ENCODE measurements at regions not wholly inside any gene's neighbourhood (a gene's known extent, or its start where the extent isn't known, plus 50 kb on each side); places are given as distances from the start of the nearest gene placed in this dataset.
"Not testable (repeated sequence)": the region's sequence is repeated elsewhere in the genome, so short reads cannot be mapped to it uniquely, and the experiment has no call there.

DNA sequence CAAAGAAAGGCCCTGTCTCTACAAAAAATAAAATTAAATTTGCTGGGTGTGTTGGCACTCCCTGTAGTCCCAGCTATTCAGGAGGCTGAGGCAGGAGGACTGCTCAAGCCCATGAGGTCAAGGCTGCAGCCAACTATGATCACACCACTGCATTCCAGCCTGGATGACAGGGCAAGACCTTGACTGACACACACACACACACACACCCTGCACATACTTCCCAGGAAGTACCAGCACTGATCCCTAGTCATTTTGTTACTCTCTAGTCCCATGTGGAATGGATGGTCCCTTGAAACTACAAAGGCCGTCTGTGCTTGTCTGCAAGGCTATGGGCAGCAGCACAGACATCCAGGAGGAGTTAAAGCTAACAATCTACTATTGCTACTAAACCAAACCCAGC is 59.7 kb upstream of the CYP2D6 start:
- Mint-ChIP-seq H3K4me3 (no peak overlapping the region), H3K4me1 (peaks cover 70% of the 10 kb centered on the region), H3K9me3 (no peaks in the 10 kb centered on the region), H3K36me3 (ENCODE audit: low read depth) (peaks cover 18% of the 10 kb centered on the region), H3K27me3 (no peaks in the 10 kb centered on the region), H3K27ac (peak overlapping the region; percentile 55)
- ATAC-seq (replicated peaks): no peak

DNA sequence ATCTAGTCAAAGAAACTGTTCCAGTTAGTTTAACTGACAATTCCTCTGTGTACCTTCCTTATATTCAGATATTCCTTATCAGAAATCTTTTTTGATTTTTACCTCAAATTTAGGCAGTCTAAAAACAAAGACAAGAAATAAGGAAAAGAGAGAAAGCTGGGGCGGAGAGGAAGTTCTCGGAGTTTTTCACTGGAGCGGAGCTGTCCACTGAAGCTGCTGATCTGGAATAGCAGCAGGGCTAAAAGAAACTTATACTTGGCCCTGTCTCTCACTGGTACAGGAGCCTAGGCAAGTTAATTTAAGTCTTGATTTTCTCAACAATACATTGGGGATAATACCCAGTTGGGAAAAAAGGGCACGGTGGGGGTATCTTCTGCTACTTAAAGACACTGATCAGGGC is 59.2 kb upstream of the CYP2D6 start:
- Mint-ChIP-seq H3K4me1 (peaks cover 69% of the 10 kb centered on the region), H3K27me3 (no peaks in the 10 kb centered on the region), H3K9me3 (no peaks in the 10 kb centered on the region), H3K4me3 (no peak overlapping the region), H3K27ac (peak overlapping the region; percentile 55), H3K36me3 (ENCODE audit: low read depth) (peaks cover 18% of the 10 kb centered on the region)
- ATAC-seq (replicated peaks): no peak

DNA sequence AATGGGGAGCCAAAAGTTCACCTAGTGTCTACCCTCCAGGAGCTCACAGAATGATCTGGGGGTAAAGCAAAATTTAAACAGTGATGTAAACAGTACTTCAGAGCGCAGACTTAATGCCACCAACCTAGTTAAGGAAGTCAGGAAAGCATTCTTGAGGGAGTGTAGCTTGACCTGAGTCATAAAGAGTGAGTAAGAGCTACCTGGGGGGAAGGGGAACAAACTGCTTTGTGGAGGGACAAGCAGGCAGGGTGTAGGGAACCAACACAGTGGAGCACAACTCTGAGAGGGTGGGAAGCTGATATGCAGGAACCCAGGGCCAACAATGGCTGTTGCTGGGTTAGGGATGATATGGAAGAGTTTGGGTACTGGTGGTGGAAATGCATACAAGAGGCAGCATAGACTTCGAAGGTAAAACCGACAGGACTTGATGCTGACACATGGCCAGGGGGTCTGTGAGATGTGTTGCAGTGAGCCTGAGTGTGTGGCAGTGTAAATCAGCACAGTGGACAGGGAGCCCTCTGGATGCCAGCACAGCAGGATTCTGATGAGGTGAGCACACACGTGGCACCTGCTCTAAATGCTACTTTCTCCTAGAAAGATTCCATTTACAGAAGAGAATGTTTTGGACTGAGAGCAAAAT is 58.3 kb upstream of the CYP2D6 start:
- H3K4me1 Mint-ChIP-seq: peaks cover 61% of the 10 kb centered on the region
- H3K27me3 Mint-ChIP-seq: no peaks in the 10 kb centered on the region
- peaks cover 18% of the 10 kb centered on the region for H3K36me3 Mint-ChIP-seq (ENCODE audit: low read depth)
- H3K9me3 Mint-ChIP-seq: no peaks in the 10 kb centered on the region
- H3K4me3 Mint-ChIP-seq: peak overlapping the region; percentile 19
- ATAC-seq (replicated peaks): peak; percentile 33
- H3K27ac Mint-ChIP-seq: peak overlapping the region; percentile 78

DNA sequence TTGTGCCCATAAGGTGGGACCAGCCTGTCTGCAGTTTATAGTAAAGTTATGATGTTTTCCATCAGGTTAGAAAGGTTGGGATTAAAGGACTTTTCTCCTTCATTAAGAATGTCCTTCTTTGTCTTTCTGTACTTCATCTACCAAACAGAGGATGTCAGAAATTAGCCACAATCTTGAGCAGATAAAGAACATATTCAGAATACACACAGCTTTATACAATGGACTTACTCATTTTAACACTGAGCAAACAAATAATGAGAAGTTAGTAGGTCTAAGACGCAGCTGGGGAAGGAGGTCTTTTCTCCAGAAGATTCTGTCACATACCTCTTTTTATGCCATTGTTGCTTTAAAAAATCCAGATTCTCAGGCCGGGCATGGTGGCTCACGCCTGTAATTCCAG is 57.0 kb upstream of the CYP2D6 start:
- H3K4me3 Mint-ChIP-seq: no peak overlapping the region
- peaks cover 21% of the 10 kb centered on the region for H3K36me3 Mint-ChIP-seq (ENCODE audit: low read depth)
- ATAC-seq (replicated peaks): no peak
- H3K4me1 Mint-ChIP-seq: peaks cover 58% of the 10 kb centered on the region
- no peaks in the 10 kb centered on the region for H3K9me3 Mint-ChIP-seq
- H3K27me3 Mint-ChIP-seq: no peaks in the 10 kb centered on the region
- no peak overlapping the region for H3K27ac Mint-ChIP-seq

DNA sequence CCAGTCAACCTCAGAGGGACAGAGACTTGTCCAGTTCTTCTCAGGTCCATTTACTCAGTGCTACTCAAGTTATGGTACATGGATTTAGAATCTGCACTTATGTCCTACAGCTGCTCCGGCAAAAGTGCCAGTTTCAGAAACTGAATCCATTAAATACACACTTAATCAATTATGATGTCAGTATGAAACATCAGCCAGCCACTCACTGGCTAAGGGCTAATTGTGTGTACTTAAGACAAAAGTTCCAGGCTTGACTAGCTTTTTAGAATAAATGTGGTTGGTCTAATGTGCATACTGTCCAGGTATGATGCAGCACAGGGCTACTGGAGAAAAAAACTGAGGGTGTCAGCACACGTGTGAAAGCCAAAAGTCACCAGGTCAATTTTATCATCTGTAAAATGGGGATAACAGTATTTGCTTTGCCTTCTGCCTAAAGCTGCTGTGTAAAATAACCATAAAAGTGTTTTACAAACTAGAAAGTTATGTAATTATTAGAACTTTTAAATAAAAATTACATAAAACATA is 55.4 kb upstream of the CYP2D6 start:
- no peaks in the 10 kb centered on the region for H3K9me3 Mint-ChIP-seq
- H3K36me3 Mint-ChIP-seq (ENCODE audit: low read depth): peaks cover 26% of the 10 kb centered on the region
- peak overlapping the region; percentile 72 for H3K4me3 Mint-ChIP-seq

DNA sequence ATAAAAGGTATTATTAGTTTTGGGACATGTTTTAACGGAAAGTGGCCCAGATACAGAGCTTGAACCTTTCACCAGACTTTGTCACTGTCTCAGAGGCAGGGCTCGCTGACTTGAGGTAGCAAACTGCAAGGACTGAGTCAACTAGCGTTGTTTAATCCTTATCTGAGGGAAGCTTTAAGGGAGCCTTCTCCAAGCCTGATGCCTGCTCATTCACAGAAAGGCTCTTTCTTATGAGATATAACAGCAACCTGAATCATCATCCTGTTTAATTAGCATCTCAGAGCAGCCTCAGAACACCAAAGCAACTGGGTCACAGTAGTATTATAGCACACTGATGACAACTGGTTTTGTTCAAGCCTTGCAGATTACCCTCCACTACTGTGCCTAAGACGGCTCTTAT is 54.2 kb upstream of the CYP2D6 start:
- no peaks in the 10 kb centered on the region for H3K27me3 Mint-ChIP-seq
- peak overlapping the region; percentile 71 for H3K27ac Mint-ChIP-seq
- H3K4me3 Mint-ChIP-seq: peak overlapping the region; percentile 72
- no peaks in the 10 kb centered on the region for H3K9me3 Mint-ChIP-seq
- H3K36me3 Mint-ChIP-seq (ENCODE audit: low read depth): peaks cover 33% of the 10 kb centered on the region
- H3K4me1 Mint-ChIP-seq: peaks cover 66% of the 10 kb centered on the region
- ATAC-seq (replicated peaks): peak; percentile 78

More for the DNA sequence above, 55.4 kb upstream of the CYP2D6 start:
- H3K27me3 Mint-ChIP-seq: no peaks in the 10 kb centered on the region
- H3K27ac Mint-ChIP-seq: peak overlapping the region; percentile 71
- no peak for ATAC-seq (replicated peaks)
- peaks cover 61% of the 10 kb centered on the region for H3K4me1 Mint-ChIP-seq

DNA sequence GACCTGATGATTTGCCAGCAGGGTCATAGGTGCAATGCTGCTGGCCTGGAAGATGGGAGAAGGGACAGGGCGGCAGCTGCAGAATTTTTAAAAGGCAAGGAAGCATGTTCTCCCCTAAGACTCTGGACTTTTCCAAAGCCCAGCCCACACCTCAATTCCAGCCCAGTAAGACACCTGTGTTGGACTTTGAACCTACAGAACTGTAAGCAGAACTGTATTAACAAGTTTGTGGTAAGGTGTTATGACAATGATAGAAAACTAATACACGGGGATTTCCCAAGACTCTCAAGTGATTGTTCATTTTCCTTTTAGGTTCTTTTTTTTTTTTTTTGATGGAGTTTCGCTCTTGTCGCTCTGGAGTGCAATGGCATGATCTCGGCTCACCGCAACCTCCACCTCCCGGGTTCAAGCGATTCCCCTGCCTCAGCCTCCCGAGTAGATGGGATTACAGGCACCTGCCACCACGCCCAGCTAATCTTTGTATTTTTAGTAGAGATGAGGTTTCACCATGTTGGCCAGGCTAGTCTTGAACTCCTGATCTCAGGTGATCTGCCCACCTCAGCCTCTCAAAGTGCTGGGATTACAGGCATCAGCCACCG is 53.0 kb upstream of the CYP2D6 start:
- peaks cover 68% of the 10 kb centered on the region for H3K4me1 Mint-ChIP-seq
- H3K4me3 Mint-ChIP-seq: peak overlapping the region; percentile 72
- H3K9me3 Mint-ChIP-seq, H3K27me3 Mint-ChIP-seq: not testable (repeated sequence)
- H3K36me3 Mint-ChIP-seq (ENCODE audit: low read depth): peaks cover 40% of the 10 kb centered on the region
- ATAC-seq (replicated peaks): peak; percentile 59
- H3K27ac Mint-ChIP-seq: peak overlapping the region; percentile 92

DNA sequence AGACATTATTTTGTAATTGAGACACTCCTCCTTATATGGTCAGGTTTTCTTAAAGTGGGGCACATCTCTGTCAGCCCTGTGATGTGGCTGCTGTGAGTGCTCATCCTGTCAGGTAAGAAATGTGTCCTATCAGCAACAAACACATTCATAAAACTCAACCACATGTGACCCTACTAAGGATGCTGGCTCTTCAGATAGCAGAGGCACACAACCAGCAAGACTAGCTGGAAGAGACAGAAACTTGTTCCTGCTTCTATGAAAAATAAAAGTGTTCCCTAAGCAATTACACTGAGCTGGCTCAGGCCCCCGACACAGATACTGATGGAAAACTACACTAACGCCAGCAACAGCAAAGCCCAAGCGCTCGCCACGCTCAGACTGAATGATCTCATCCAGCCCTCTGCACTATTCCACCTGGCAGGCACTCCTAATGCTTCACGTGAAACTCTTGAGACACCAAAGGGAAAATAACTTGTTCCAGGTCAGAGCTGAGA is 49.8 kb upstream of the CYP2D6 start:
- peak overlapping the region; percentile 84 for H3K27ac Mint-ChIP-seq
- no peaks in the 10 kb centered on the region for H3K9me3 Mint-ChIP-seq
- H3K36me3 Mint-ChIP-seq (ENCODE audit: low read depth): peaks cover 55% of the 10 kb centered on the region
- H3K4me1 Mint-ChIP-seq: peaks cover 65% of the 10 kb centered on the region
- H3K27me3 Mint-ChIP-seq: no peaks in the 10 kb centered on the region
- H3K4me3 Mint-ChIP-seq: peak overlapping the region; percentile 72
- ATAC-seq (replicated peaks): peak; percentile 70
